ENCODE measurements at regions not wholly inside any gene's neighbourhood (a gene's known extent, or its start where the extent isn't known, plus 50 kb on each side); places are given as distances from the start of the nearest gene placed in this dataset.

DNA sequence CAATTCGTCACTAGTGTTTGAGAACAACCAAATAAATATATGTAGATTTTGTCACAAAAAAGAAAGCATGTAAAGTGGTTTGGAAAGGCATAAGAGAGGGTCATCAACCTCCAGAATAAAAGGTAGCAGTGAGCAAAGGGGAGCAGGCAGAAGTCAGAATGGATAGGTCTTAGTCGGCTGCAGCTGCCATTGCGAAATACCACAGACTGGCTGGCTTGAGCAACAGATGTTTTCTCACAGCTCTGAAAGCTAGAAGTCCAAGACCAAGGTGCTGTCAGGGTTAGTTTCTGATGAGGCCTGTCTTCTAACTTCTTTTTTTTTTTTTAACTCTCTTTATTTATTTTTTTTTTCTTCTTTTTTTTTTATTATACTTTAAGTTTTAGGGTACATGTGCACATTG lies 208.1 kb upstream of the PIK3R1 start (continued):
- TF ChIP-seq PRDM15 (CRISPR knock-in tag; IDR thresholded peaks at IDR 0.05): no peak

DNA sequence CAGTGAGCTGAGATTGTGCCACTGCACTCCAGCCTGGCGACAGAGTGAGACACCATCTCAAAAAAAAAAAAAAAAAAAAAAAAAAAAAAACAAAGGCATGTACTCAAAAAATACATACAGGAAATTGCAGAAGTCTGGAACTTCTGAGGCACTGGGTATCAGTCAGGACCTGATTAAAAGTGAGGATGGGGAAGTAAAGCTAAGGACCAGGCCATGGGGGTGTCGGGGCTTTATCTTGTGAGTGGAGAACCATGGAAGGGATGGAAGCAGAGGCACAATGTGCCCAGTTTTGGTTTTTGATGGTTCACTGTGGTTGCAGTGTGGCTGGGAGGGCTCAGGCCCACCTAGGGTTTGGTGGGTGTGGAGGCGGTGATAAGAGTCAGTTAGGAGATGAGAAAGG lies 212.7 kb upstream of the PIK3R1 start:
- TF ChIP-seq GABPB1 (CRISPR knock-in tag; IDR thresholded peaks at IDR 0.05) (no peak), FOXK1 (CRISPR knock-in tag; IDR thresholded peaks at IDR 0.05) (no peak), KAT7 (CRISPR knock-in tag; IDR thresholded peaks at IDR 0.05; ENCODE audit: borderline replicate concordance) (no peak)
- DNase-seq (ENCODE audit: low spot score): no peak
- ATAC-seq: no peak
- H3K36me3 Mint-ChIP-seq: no peaks in the 10 kb centered on the region
- H3K27ac Mint-ChIP-seq: no peak overlapping the region; the same call in 1 of the 2 replicates
- ChIA-PET POLR2A (no interaction called here), CTCF (interaction anchor here (0.7 kb wide), 2 partner anchors 10 to 659 kb away, joined by 4 read pairs; no protein-coding TSS in a partner anchor)
- H3K4me3 Mint-ChIP-seq: no peak overlapping the region
- peaks cover 7% of the 10 kb centered on the region for H3K9me3 Mint-ChIP-seq
- no peaks in the 10 kb centered on the region for H3K27me3 Mint-ChIP-seq (ENCODE audit: low read depth)
- no peaks in the 10 kb centered on the region for H3K4me1 Mint-ChIP-seq

DNA sequence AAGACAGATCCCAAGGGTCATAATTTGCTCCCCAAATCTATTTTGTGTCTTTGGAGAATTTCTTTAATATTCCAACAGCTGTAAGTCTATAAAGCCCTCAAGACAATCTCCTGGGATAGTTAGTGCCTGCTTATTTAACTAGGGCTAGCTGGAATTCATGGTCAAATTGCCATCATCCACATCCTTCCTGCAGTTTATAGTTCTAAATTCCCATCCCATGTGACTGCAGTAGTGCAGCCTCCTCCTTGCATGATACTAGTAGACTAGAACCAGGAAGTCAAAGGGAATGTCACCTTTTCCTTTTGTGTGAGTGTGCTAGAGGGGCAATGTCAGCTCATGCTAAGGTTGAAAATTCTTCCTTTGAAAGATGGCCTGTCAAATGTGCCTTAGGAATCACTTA lies 214.8 kb upstream of the PIK3R1 start:
- Mint-ChIP-seq H3K36me3 (no peaks in the 10 kb centered on the region), H3K4me3 (no peak overlapping the region), H3K4me1 (no peaks in the 10 kb centered on the region), H3K27ac (no peak overlapping the region), H3K27me3 (ENCODE audit: low read depth) (no peaks in the 10 kb centered on the region), H3K9me3 (peaks cover 7% of the 10 kb centered on the region)
- no peak for ATAC-seq
- DNase-seq (ENCODE audit: low spot score): no peak
- ChIA-PET POLR2A (no interaction called here), CTCF (no interaction called here)
- TF ChIP-seq ZMAT4 (CRISPR knock-in tag; IDR thresholded peaks at IDR 0.05) (no peak), HMGA2 (CRISPR knock-in tag; IDR thresholded peaks at IDR 0.05) (no peak), NFYB (CRISPR knock-in tag; conservative IDR thresholded peaks at IDR 0.05; ENCODE audit: low read depth) (no peak), OVOL2 (CRISPR knock-in tag; IDR thresholded peaks at IDR 0.05; ENCODE audit: borderline replicate concordance) (no peak), SMAD4 (CRISPR knock-in tag; IDR thresholded peaks at IDR 0.05) (no peak), ZNF263 (CRISPR knock-in tag; IDR thresholded peaks at IDR 0.05; ENCODE audit: low read depth) (no peak), AR (CRISPR knock-in tag; IDR thresholded peaks at IDR 0.05) (no peak), CREM (CRISPR knock-in tag; IDR thresholded peaks at IDR 0.05) (no peak), PRRX2 (CRISPR knock-in tag; IDR thresholded peaks at IDR 0.05) (no peak), ZNF281 (CRISPR knock-in tag; IDR thresholded peaks at IDR 0.05) (no peak), RELA (CRISPR knock-in tag; IDR thresholded peaks at IDR 0.05; ENCODE audit: borderline replicate concordance) (no peak)
- TF ChIP-seq, protein P1, sequence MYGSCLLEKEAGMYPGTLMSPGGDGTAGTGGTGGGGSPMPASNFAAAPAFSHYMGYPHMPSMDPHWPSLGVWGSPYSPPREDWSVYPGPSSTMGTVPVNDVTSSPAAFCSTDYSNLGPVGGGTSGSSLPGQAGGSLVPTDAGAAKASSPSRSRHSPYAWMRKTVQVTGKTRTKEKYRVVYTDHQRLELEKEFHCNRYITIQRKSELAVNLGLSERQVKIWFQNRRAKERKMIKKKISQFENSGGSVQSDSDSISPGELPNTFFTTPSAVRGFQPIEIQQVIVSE (CRISPR knock-in tag; IDR thresholded peaks at IDR 0.05; ENCODE audit: borderline replicate concordance): no peak

All from WTC11 (cell line).